ENCODE measurements at regions not wholly inside any gene's neighbourhood (a gene's known extent, or its start where the extent isn't known, plus 50 kb on each side); places are given as distances from the start of the nearest gene placed in this dataset.

- DNase-seq, result no peak
Measured at GRCh38 chr14:42248131-42248530, 641.5 kb downstream of the LRFN5 start.

- DNase-seq, result no peak
Measured at GRCh38 chr14:42241101-42241500, 634.4 kb downstream of the LRFN5 start.

- DNase-seq, result no peak
Measured at GRCh38 chr14:42229976-42230375, 623.3 kb downstream of the LRFN5 start.

- no peak for DNase-seq
Measured at GRCh38 chr14:42229294-42229693, 622.6 kb downstream of the LRFN5 start.

GRCh38 chr14:42228611-42229010, 621.9 kb downstream of the LRFN5 start:
- no peak for DNase-seq

GRCh38 chr14:42224053-42224888, 617.6 kb downstream of the LRFN5 start:
- peak; percentile 55 for DNase-seq

- peak; percentile 100 for DNase-seq
Measured at GRCh38 chr14:42222924-42223471, 616.3 kb downstream of the LRFN5 start.

GRCh38 chr14:42214981-42215491, 608.4 kb downstream of the LRFN5 start:
- DNase-seq, result no peak

- no peak for DNase-seq
Measured at GRCh38 chr14:42200957-42201356, 594.3 kb downstream of the LRFN5 start.

- DNase-seq, result no peak
Measured at GRCh38 chr14:42198010-42198409, 591.3 kb downstream of the LRFN5 start.

- no peak for DNase-seq
Measured at GRCh38 chr14:42192738-42193653, 586.3 kb downstream of the LRFN5 start.

GRCh38 chr14:42190744-42191143, 584.1 kb downstream of the LRFN5 start:
- DNase-seq, result no peak

GRCh38 chr14:42187846-42188245, 581.2 kb downstream of the LRFN5 start:
- no peak for DNase-seq

GRCh38 chr14:42185718-42186117, 579.0 kb downstream of the LRFN5 start:
- no peak for DNase-seq

- DNase-seq, result no peak
Measured at GRCh38 chr14:42174357-42174756, 567.7 kb downstream of the LRFN5 start.

- no peak for DNase-seq
Measured at GRCh38 chr14:42173206-42173605, 566.5 kb downstream of the LRFN5 start.

GRCh38 chr14:42172304-42172703, 565.6 kb downstream of the LRFN5 start:
- DNase-seq, result no peak

- DNase-seq, result peak; percentile 93
Measured at GRCh38 chr14:42163136-42163535, 556.5 kb downstream of the LRFN5 start.

- DNase-seq, result no peak
Measured at GRCh38 chr14:42159138-42159537, 552.5 kb downstream of the LRFN5 start.

GRCh38 chr14:42149609-42150261, 543.1 kb downstream of the LRFN5 start:
- DNase-seq, result no peak

- DNase-seq, result no peak
Measured at GRCh38 chr14:42145766-42146165, 539.1 kb downstream of the LRFN5 start.

- no peak for DNase-seq
Measured at GRCh38 chr14:42143114-42143513, 536.4 kb downstream of the LRFN5 start.

- DNase-seq, result no peak
Measured at GRCh38 chr14:42141328-42141727, 534.7 kb downstream of the LRFN5 start.

All from NCI-H524 treated with DMSO at 0.1 percent for 48 hours (cell line).